B cell (primary cell): ENCODE measurements at regions not wholly inside any gene's neighbourhood (a gene's known extent, or its start where the extent isn't known, plus 50 kb on each side); places are given as distances from the start of the nearest gene placed in this dataset.

Experiments used
- ATAC-seq: fragments of 200-7000 bp; cut with Tn5 transposase; one replicate; pipeline ENCODE4 v1.10.0; 2021; ENCODE audit warnings: low read depth, mild to moderate bottlenecking, moderate number of reproducible peaks, moderate library complexity
- CTCF ChIA-PET: fragments of 350-600 bp; sonication (Branson Sonifier 250); formaldehyde crosslinking; loops from one replicate; lab custom pipeline; 2021; ENCODE audit warnings: antibody characterized with exemption, inconsistent platforms; lab: Charles Lee
- POLR2A ChIA-PET: fragments of 350-600 bp; sonication (Branson Sonifier 250); formaldehyde crosslinking; loops from one replicate; lab custom pipeline; 2021; ENCODE audit warnings: antibody characterized with exemption; lab: Charles Lee
- DNase-seq: peaks from one replicate; pipeline ENCODE4 v3.0.0; 2013
- H2AFZ ChIP-seq: 2 replicates; pipeline ENCODE4 v1.6.1; 2012; ENCODE audit warnings: mild to moderate bottlenecking, low read depth, low read length; ENCODE audit not compliant: insufficient read depth, poor library complexity, severe bottlenecking
- H3K27ac ChIP-seq, 2 donors: 1 replicate in 1 of 2; 2 replicates in 1 of 2; pipeline ENCODE4 v1.5.1; 2012 to 2013; ENCODE audit warnings: low read length in 2 of 2, mild to moderate bottlenecking in 2 of 2, moderate library complexity in 1 of 2
- H3K27me3 ChIP-seq, 4 experiments: fragments of 200-600 bp in 1 of 4; sonication (generic) in 1 of 4; replicated peaks in 1 of 4; 1 replicate in 2 of 4; 2 replicates in 2 of 4; pipeline versions ENCODE4 v1.6.1 to v1.7.0; 2013 to 2016; ENCODE audit warnings: low read length in 3 of 4, mild to moderate bottlenecking in 2 of 4, mixed read lengths in 1 of 4, moderate library complexity in 1 of 4; ENCODE audit not compliant: insufficient read depth in 4 of 4, control insufficient read depth in 3 of 4; ENCODE audit errors: control extremely low read depth in 1 of 4
- H3K36me3 ChIP-seq, 2 experiments: replicated peaks in 1 of 2; 1 replicate in 1 of 2; 2 replicates in 1 of 2; pipeline versions ENCODE4 v1.6.1 to v1.7.1; 2013; ENCODE audit warnings: low read length in 1 of 2; ENCODE audit not compliant: insufficient read depth in 2 of 2, control insufficient read depth in 1 of 2; ENCODE audit errors: control extremely low read depth in 1 of 2, extremely low read depth in 1 of 2
- H3K4me1 ChIP-seq, 2 donors: fragments of 200-600 bp in 1 of 2; sonication (generic) in 1 of 2; 1 replicate in 1 of 2; 2 replicates in 1 of 2; pipeline versions ENCODE4 v1.5.1 to v1.6.1; 2013 to 2017; ENCODE audit warnings: low read length in 2 of 2; ENCODE audit not compliant: control insufficient read depth in 2 of 2, insufficient read depth in 2 of 2
- H3K4me2 ChIP-seq: replicated peaks from 2 replicates; pipeline ENCODE3; 2012; ENCODE audit warnings: mild to moderate bottlenecking, low read depth, low read length; ENCODE audit not compliant: poor library complexity, severe bottlenecking
- H3K4me3 ChIP-seq, 5 experiments: fragments of 200-600 bp in 1 of 5; sonication (generic) in 1 of 5; 1 replicate in 3 of 5; 2 replicates in 2 of 5; pipeline versions ENCODE4 v1.5.1 to v1.7.0; 2011 to 2016; ENCODE audit warnings: low read length in 4 of 5, mild to moderate bottlenecking in 4 of 5, low read depth in 2 of 5, control low read depth in 1 of 5, moderate library complexity in 1 of 5; ENCODE audit not compliant: insufficient read depth in 1 of 5; ENCODE audit errors: control extremely low read depth in 1 of 5, extremely low read depth in 1 of 5
- H3K79me2 ChIP-seq: fragments of 200-600 bp; sonication (generic); one replicate; pipeline ENCODE4 v1.6.0; 2016; ENCODE audit warnings: low read length; ENCODE audit not compliant: control insufficient read depth, insufficient read depth
- H3K9ac ChIP-seq: fragments of 200-600 bp; sonication (generic); 2 replicates; pipeline ENCODE4 v1.6.1; 2017; ENCODE audit warnings: mild to moderate bottlenecking, low read length, moderate library complexity
- H3K9me3 ChIP-seq, 3 donors: one replicate each; pipeline versions ENCODE4 v1.6.1 to v1.7.1; 2013; ENCODE audit warnings: low read length in 2 of 3; ENCODE audit not compliant: control insufficient read depth in 2 of 3, insufficient read depth in 1 of 3; ENCODE audit errors: control extremely low read depth in 1 of 3
- H4K20me1 ChIP-seq: 2 replicates; pipeline ENCODE4 v1.6.0; 2012; ENCODE audit warnings: mild to moderate bottlenecking, low read length; ENCODE audit not compliant: insufficient read depth, control insufficient read depth, poor library complexity, severe bottlenecking
- H3K27ac Mint-ChIP-seq: one replicate; pipeline ENCODE4 v1.8.0; 2021; ENCODE audit warnings: mixed read lengths
- H3K27me3 Mint-ChIP-seq: one replicate; pipeline ENCODE4 v1.8.0; 2021; ENCODE audit warnings: mixed read lengths
- H3K4me1 Mint-ChIP-seq: one replicate; pipeline ENCODE4 v1.8.0; 2021; ENCODE audit warnings: mixed read lengths
- H3K4me3 Mint-ChIP-seq: one replicate; pipeline ENCODE4 v1.8.0; 2021; ENCODE audit warnings: mixed read lengths
- H3K9me3 Mint-ChIP-seq: one replicate; pipeline ENCODE4 v1.8.0; 2022; ENCODE audit warnings: mixed read lengths; ENCODE audit not compliant: insufficient read depth
- CTCF ChIP-seq: fragments of 200-600 bp; IDR thresholded peaks from one replicate; pipeline ENCODE4 v1.8.0; 2022; ENCODE audit warnings: antibody characterized with exemption, mild to moderate bottlenecking
- EZH2 ChIP-seq: IDR thresholded peaks from 2 replicates; pipeline ENCODE4 v1.6.1; 2012; ENCODE audit warnings: borderline replicate concordance, low read depth, mild to moderate bottlenecking, moderate library complexity, low read length; ENCODE audit not compliant: insufficient read depth, poor library complexity, severe bottlenecking
- WGBS: methylation state at CpG from one replicate; pipeline ENCODE4 v1.1.5; 2013; ENCODE audit warnings: missing lambda C conversion rate; ENCODE audit not compliant: insufficient coverage; 5-methylcytosine and 5-hydroxymethylcytosine counted together
- intact Hi-C: fragments of 100-400 bp; cut with micrococcal nuclease; formaldehyde crosslinking; loops from one replicate; pipeline ENCODE4 v1.10.0; 2022

GRCh38 chr20:39850246-39850645 lies 838.8 kb downstream of the MAFB start:
- Histone ChIP-seq H3K9me3 (no peaks in the 10 kb centered on the region), H3K4me1 (no peaks in the 10 kb centered on the region), H4K20me1 (no peaks in the 10 kb centered on the region), H3K27me3 (no peaks in the 10 kb centered on the region), H3K4me3 (no peak overlapping the region), H3K79me2 (no peaks in the 10 kb centered on the region), H3K27ac (no peak overlapping the region), H3K4me2 (no peak overlapping the region), H3K9ac (no peak overlapping the region), H2AFZ (no peak overlapping the region), H3K36me3 (no peaks in the 10 kb centered on the region)
- no peak overlapping the region for H3K27ac Mint-ChIP-seq
- ATAC-seq (no peak), DNase-seq (no peak)
- H3K27me3 Mint-ChIP-seq, result no peaks in the 10 kb centered on the region
- intact Hi-C loops, result no loop called here
- peaks cover 9% of the 10 kb centered on the region for H3K4me1 Mint-ChIP-seq
- no peaks in the 10 kb centered on the region for H3K9me3 Mint-ChIP-seq
- no peak overlapping the region for H3K4me3 Mint-ChIP-seq
- TF ChIP-seq CTCF, result no peak
- TF ChIP-seq EZH2, result no peak
- POLR2A ChIA-PET, result no interaction called here
- WGBS, result no CpG with 5 or more reads among the region's 1 CpG
- CTCF ChIA-PET, result interaction anchor here (1.3 kb wide), 1 partner anchor 23 kb away, joined by 4 read pairs; no protein-coding TSS in a partner anchor

GRCh38 chr20:39849664-39850063 lies 839.4 kb downstream of the MAFB start:
- WGBS, result 64% methylated on average over 9 of the region's 9 CpGs
- H4K20me1 ChIP-seq, result no peaks in the 10 kb centered on the region
- DNase-seq, result no peak
- no peak overlapping the region for H2AFZ ChIP-seq
- no peak overlapping the region for H3K9ac ChIP-seq
- H3K4me1 ChIP-seq, result no peaks in the 10 kb centered on the region
- POLR2A ChIA-PET, result no interaction called here
- CTCF ChIA-PET, result interaction anchor here (1.3 kb wide), 1 partner anchor 24 kb away, joined by 4 read pairs; no protein-coding TSS in a partner anchor
- H3K4me3 ChIP-seq, result no peak overlapping the region
- no peak for ATAC-seq
- intact Hi-C loops, result no loop called here
- Mint-ChIP-seq H3K9me3 (no peaks in the 10 kb centered on the region), H3K27ac (no peak overlapping the region), H3K4me1 (peaks cover 9% of the 10 kb centered on the region), H3K4me3 (no peak overlapping the region), H3K27me3 (no peaks in the 10 kb centered on the region)
- H3K27ac ChIP-seq, result no peak overlapping the region
- H3K4me2 ChIP-seq, result no peak overlapping the region
- no peaks in the 10 kb centered on the region for H3K27me3 ChIP-seq
- TF ChIP-seq CTCF (no peak), EZH2 (no peak)
- no peaks in the 10 kb centered on the region for H3K79me2 ChIP-seq
- H3K9me3 ChIP-seq, result no peaks in the 10 kb centered on the region
- H3K36me3 ChIP-seq, result no peaks in the 10 kb centered on the region
